GM23338 (cell line): ENCODE measurements at regions not wholly inside any gene's neighbourhood (a gene's known extent, or its start where the extent isn't known, plus 50 kb on each side); places are given as distances from the start of the nearest gene placed in this dataset.

Experiments used
- CTCF ChIP-seq, 2 experiments: fragments of 200-600 bp in 1 of 2; sonication (generic) in 1 of 2; conservative IDR thresholded peaks; 2 replicates each; pipeline versions ENCODE4 v1.5.1 to v1.6.1; 2016 to 2017; ENCODE audit warnings: antibody characterized with exemption in 2 of 2, low read depth in 2 of 2, mild to moderate bottlenecking in 2 of 2, moderate library complexity in 1 of 2
- EZH2 ChIP-seq: fragments of 200-600 bp; sonication (generic); IDR thresholded peaks from one replicate; pipeline ENCODE4 v1.8.0; 2017; ENCODE audit warnings: antibody characterized with exemption, mild to moderate bottlenecking, low read depth; ENCODE audit not compliant: unreplicated experiment
- EZH2phosphoT487 ChIP-seq: fragments of 200-600 bp; sonication (generic); IDR thresholded peaks from one replicate; pipeline ENCODE4 v1.8.1; 2018; ENCODE audit warnings: antibody characterized with exemption; ENCODE audit not compliant: unreplicated experiment
- JUNB ChIP-seq: IDR thresholded peaks from one replicate; pipeline ENCODE4 v1.6.1; 2016; ENCODE audit warnings: antibody characterized with exemption; ENCODE audit not compliant: unreplicated experiment
- NANOG ChIP-seq: IDR thresholded peaks from 2 replicates; pipeline ENCODE4 v1.6.1; 2016; ENCODE audit warnings: antibody characterized with exemption, borderline replicate concordance
- POLR2AphosphoS5 ChIP-seq: IDR thresholded peaks from 2 replicates; pipeline ENCODE4 v1.6.1; 2016; ENCODE audit warnings: antibody characterized with exemption, low read depth
- ZNF114 ChIP-seq: fragments of 250-450 bp; sonication (Bioruptor Pico); IDR thresholded peaks from 2 replicates; pipeline ENCODE4 v1.5.0; 2020; ENCODE audit warnings: mild to moderate bottlenecking, moderate library complexity
- ZNF331 ChIP-seq: fragments of 250-450 bp; sonication (Bioruptor Pico); IDR thresholded peaks from 2 replicates; pipeline ENCODE4 v1.5.0; 2020; ENCODE audit warnings: low read depth, mild to moderate bottlenecking, moderate library complexity
- TF ChIP-seq, protein P1 (sequence below): fragments of 250-450 bp; sonication (Bioruptor Pico); IDR thresholded peaks from 2 replicates; pipeline ENCODE4 v1.5.0; 2020; ENCODE audit warnings: mild to moderate bottlenecking, moderate library complexity
- TF ChIP-seq, protein P2 (sequence below): IDR thresholded peaks from one replicate; pipeline ENCODE4 v1.6.1; 2018; ENCODE audit warnings: antibody characterized with exemption; ENCODE audit not compliant: unreplicated experiment

GRCh38 chr2:150122871-150123613 lies 364.4 kb downstream of the RND3 start:
- TF ChIP-seq EZH2, result no peak
- TF ChIP-seq CTCF (conservative IDR thresholded peaks at IDR 0.05; ENCODE audit: low read depth in 2 of 2), result no peak
- TF ChIP-seq EZH2phosphoT487, result no peak
- TF ChIP-seq ZNF114 (CRISPR knock-in tag), result no peak
- TF ChIP-seq POLR2AphosphoS5, result no peak
- TF ChIP-seq, protein P1, sequence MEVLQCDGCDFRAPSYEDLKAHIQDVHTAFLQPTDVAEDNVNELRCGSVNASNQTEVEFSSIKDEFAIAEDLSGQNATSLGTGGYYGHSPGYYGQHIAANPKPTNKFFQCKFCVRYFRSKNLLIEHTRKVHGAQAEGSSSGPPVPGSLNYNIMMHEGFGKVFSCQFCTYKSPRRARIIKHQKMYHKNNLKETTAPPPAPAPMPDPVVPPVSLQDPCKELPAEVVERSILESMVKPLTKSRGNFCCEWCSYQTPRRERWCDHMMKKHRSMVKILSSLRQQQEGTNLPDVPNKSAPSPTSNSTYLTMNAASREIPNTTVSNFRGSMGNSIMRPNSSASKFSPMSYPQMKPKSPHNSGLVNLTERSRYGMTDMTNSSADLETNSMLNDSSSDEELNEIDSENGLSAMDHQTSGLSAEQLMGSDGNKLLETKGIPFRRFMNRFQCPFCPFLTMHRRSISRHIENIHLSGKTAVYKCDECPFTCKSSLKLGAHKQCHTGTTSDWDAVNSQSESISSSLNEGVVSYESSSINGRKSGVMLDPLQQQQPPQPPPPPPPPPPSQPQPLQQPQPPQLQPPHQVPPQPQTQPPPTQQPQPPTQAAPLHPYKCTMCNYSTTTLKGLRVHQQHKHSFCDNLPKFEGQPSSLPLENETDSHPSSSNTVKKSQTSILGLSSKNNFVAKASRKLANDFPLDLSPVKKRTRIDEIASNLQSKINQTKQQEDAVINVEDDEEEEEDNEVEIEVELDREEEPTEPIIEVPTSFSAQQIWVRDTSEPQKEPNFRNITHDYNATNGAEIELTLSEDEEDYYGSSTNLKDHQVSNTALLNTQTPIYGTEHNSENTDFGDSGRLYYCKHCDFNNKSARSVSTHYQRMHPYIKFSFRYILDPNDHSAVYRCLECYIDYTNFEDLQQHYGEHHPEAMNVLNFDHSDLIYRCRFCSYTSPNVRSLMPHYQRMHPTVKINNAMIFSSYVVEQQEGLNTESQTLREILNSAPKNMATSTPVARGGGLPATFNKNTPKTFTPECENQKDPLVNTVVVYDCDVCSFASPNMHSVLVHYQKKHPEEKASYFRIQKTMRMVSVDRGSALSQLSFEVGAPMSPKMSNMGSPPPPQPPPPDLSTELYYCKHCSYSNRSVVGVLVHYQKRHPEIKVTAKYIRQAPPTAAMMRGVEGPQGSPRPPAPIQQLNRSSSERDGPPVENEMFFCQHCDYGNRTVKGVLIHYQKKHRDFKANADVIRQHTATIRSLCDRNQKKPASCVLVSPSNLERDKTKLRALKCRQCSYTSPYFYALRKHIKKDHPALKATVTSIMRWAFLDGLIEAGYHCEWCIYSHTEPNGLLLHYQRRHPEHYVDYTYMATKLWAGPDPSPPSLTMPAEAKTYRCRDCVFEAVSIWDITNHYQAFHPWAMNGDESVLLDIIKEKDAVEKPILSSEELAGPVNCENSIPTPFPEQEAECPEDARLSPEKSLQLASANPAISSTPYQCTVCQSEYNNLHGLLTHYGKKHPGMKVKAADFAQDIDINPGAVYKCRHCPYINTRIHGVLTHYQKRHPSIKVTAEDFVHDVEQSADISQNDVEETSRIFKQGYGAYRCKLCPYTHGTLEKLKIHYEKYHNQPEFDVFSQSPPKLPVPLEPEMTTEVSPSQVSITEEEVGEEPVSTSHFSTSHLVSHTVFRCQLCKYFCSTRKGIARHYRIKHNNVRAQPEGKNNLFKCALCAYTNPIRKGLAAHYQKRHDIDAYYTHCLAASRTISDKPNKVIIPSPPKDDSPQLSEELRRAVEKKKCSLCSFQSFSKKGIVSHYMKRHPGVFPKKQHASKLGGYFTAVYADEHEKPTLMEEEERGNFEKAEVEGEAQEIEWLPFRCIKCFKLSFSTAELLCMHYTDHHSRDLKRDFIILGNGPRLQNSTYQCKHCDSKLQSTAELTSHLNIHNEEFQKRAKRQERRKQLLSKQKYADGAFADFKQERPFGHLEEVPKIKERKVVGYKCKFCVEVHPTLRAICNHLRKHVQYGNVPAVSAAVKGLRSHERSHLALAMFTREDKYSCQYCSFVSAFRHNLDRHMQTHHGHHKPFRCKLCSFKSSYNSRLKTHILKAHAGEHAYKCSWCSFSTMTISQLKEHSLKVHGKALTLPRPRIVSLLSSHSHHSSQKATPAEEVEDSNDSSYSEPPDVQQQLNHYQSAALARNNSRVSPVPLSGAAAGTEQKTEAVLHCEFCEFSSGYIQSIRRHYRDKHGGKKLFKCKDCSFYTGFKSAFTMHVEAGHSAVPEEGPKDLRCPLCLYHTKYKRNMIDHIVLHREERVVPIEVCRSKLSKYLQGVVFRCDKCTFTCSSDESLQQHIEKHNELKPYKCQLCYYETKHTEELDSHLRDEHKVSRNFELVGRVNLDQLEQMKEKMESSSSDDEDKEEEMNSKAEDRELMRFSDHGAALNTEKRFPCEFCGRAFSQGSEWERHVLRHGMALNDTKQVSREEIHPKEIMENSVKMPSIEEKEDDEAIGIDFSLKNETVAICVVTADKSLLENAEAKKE (CRISPR knock-in tag), result no peak
- no peak for TF ChIP-seq JUNB
- no peak for TF ChIP-seq NANOG
- TF ChIP-seq, protein P2, sequence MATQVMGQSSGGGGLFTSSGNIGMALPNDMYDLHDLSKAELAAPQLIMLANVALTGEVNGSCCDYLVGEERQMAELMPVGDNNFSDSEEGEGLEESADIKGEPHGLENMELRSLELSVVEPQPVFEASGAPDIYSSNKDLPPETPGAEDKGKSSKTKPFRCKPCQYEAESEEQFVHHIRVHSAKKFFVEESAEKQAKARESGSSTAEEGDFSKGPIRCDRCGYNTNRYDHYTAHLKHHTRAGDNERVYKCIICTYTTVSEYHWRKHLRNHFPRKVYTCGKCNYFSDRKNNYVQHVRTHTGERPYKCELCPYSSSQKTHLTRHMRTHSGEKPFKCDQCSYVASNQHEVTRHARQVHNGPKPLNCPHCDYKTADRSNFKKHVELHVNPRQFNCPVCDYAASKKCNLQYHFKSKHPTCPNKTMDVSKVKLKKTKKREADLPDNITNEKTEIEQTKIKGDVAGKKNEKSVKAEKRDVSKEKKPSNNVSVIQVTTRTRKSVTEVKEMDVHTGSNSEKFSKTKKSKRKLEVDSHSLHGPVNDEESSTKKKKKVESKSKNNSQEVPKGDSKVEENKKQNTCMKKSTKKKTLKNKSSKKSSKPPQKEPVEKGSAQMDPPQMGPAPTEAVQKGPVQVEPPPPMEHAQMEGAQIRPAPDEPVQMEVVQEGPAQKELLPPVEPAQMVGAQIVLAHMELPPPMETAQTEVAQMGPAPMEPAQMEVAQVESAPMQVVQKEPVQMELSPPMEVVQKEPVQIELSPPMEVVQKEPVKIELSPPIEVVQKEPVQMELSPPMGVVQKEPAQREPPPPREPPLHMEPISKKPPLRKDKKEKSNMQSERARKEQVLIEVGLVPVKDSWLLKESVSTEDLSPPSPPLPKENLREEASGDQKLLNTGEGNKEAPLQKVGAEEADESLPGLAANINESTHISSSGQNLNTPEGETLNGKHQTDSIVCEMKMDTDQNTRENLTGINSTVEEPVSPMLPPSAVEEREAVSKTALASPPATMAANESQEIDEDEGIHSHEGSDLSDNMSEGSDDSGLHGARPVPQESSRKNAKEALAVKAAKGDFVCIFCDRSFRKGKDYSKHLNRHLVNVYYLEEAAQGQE, result no peak
- no peak for TF ChIP-seq ZNF331 (CRISPR knock-in tag)
